ENCODE measurements at regions not wholly inside any gene's neighbourhood (a gene's known extent, or its start where the extent isn't known, plus 50 kb on each side); places are given as distances from the start of the nearest gene placed in this dataset.
"Not testable (repeated sequence)": the region's sequence is repeated elsewhere in the genome, so short reads cannot be mapped to it uniquely, and the experiment has no call there.

- not testable (repeated sequence) for TF ChIP-seq CTCF, POLR2A (IDR thresholded peaks at IDR 0.05)
Observed at GRCh38 chr2:113343800-113344199, 65.1 kb upstream of the PAX8 start.

All from esophagus squamous epithelium (tissue), 4 donors.